ENCODE measurements at regions not wholly inside any gene's neighbourhood (a gene's known extent, or its start where the extent isn't known, plus 50 kb on each side); places are given as distances from the start of the nearest gene placed in this dataset.

GRCh38 chr12:65620046-65620445 lies 204.2 kb upstream of the HMGA2 start:
- no peak for FAIRE-seq

GRCh38 chr12:65622056-65622455 lies 202.2 kb upstream of the HMGA2 start:
- no peak for DNase-seq (ENCODE audit: insufficient read length, low spot score)
- FAIRE-seq, result no peak

More at GRCh38 chr12:65620046-65620445, 204.2 kb upstream of the HMGA2 start:
- no peak for DNase-seq (ENCODE audit: insufficient read length, low spot score)

- no peak for DNase-seq (ENCODE audit: insufficient read length, low spot score)
- no peak for FAIRE-seq
These were observed 200.8 kb upstream of the HMGA2 start for GRCh38 chr12:65623507-65623906.

- FAIRE-seq (no peak), DNase-seq (ENCODE audit: insufficient read length, low spot score) (no peak)
These were observed 199.7 kb upstream of the HMGA2 start for GRCh38 chr12:65624554-65625086.

GRCh38 chr12:65628061-65628460 lies 196.2 kb upstream of the HMGA2 start:
- DNase-seq (ENCODE audit: insufficient read length, low spot score) (no peak), FAIRE-seq (no peak)

GRCh38 chr12:65630555-65630954 lies 193.7 kb upstream of the HMGA2 start:
- DNase-seq (ENCODE audit: insufficient read length, low spot score) (no peak), FAIRE-seq (no peak)

- DNase-seq (ENCODE audit: insufficient read length, low spot score) (no peak), FAIRE-seq (no peak)
These were observed 192.6 kb upstream of the HMGA2 start for GRCh38 chr12:65631621-65632111.

GRCh38 chr12:65632131-65632855 lies 192.0 kb upstream of the HMGA2 start:
- no peak for FAIRE-seq
- no peak for DNase-seq (ENCODE audit: insufficient read length, low spot score)

GRCh38 chr12:65634061-65634460 lies 190.2 kb upstream of the HMGA2 start:
- DNase-seq (ENCODE audit: insufficient read length, low spot score), result no peak
- no peak for FAIRE-seq

- no peak for FAIRE-seq
- no peak for DNase-seq (ENCODE audit: insufficient read length, low spot score)
These were observed 189.5 kb upstream of the HMGA2 start for GRCh38 chr12:65634626-65635331.

- DNase-seq (ENCODE audit: insufficient read length, low spot score) (no peak), FAIRE-seq (no peak)
These were observed 187.8 kb upstream of the HMGA2 start for GRCh38 chr12:65636436-65636835.

GRCh38 chr12:65637150-65637549 lies 187.1 kb upstream of the HMGA2 start:
- DNase-seq (ENCODE audit: insufficient read length, low spot score) (no peak), FAIRE-seq (no peak)

- FAIRE-seq, result no peak
- no peak for DNase-seq (ENCODE audit: insufficient read length, low spot score)
These were observed 186.5 kb upstream of the HMGA2 start for GRCh38 chr12:65637774-65638173.

GRCh38 chr12:65638324-65638723 lies 186.0 kb upstream of the HMGA2 start:
- FAIRE-seq, result no peak
- DNase-seq (ENCODE audit: insufficient read length, low spot score), result no peak

- FAIRE-seq (no peak), DNase-seq (ENCODE audit: insufficient read length, low spot score) (no peak)
These were observed 183.8 kb upstream of the HMGA2 start for GRCh38 chr12:65640489-65640901.

- DNase-seq (ENCODE audit: insufficient read length, low spot score) (no peak), FAIRE-seq (no peak)
These were observed 182.1 kb upstream of the HMGA2 start for GRCh38 chr12:65642061-65642661.

GRCh38 chr12:65643171-65643570 lies 181.1 kb upstream of the HMGA2 start:
- no peak for DNase-seq (ENCODE audit: insufficient read length, low spot score)
- no peak for FAIRE-seq

GRCh38 chr12:65643595-65644386 lies 180.5 kb upstream of the HMGA2 start:
- FAIRE-seq, result no peak

GRCh38 chr12:65646127-65646643 lies 178.1 kb upstream of the HMGA2 start:
- FAIRE-seq (no peak), DNase-seq (ENCODE audit: insufficient read length, low spot score) (no peak)

More at GRCh38 chr12:65643595-65644386, 180.5 kb upstream of the HMGA2 start:
- DNase-seq (ENCODE audit: insufficient read length, low spot score), result no peak

GRCh38 chr12:65647074-65647473 lies 177.2 kb upstream of the HMGA2 start:
- no peak for DNase-seq (ENCODE audit: insufficient read length, low spot score)
- no peak for FAIRE-seq

All from GM19239 (cell line).